NCI-H82 treated with DMSO at 0.1 percent for 48 hours (cell line): ENCODE measurements at regions not wholly inside any gene's neighbourhood (a gene's known extent, or its start where the extent isn't known, plus 50 kb on each side); places are given as distances from the start of the nearest gene placed in this dataset.

Experiments
- DNase-seq: peaks from one replicate; lab custom pipeline; 2025; ENCODE audit not compliant: unreplicated experiment; lab: John Stamatoyannopoulos, UW

DNA sequence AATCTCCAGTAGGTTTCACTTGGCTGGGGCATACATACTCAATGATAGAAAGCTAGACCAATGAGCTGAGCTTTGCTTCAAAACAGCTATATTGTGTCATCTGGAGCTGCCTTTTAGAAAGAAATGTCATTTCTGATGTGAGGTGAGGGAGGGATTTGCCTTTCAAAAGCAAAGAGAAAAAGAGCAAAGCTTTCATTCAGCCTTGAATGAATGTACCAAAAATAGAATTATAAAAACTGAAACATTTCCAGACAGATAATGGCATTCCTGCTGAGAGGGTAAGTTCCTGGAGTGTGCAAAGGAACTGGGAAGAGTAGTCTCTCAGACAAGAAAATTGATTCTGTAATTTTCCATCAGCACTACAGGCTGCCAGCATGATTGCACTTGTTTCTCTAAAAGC, 710.0 kb downstream of the LRFN5 start:
- no peak for DNase-seq

DNA sequence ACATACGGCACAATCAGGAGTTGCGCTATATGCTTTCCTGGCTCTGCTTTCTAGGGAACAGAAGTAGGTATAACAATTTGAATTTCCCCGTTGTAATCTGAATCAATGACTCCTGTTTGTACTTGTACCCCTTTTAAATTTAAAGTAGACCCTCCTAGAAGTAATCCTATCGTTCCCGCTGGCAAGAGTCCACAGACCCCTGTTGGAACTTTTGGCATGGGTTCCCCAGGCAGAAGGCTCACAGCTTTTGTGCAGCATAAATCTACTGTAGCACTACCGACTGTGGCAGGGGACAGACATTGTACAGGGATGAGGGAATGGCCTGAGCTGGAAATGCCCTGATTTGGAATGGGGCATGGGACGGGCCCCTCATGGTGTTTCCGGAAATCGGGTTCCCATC, 705.2 kb downstream of the LRFN5 start:
- DNase-seq, result no peak

DNA sequence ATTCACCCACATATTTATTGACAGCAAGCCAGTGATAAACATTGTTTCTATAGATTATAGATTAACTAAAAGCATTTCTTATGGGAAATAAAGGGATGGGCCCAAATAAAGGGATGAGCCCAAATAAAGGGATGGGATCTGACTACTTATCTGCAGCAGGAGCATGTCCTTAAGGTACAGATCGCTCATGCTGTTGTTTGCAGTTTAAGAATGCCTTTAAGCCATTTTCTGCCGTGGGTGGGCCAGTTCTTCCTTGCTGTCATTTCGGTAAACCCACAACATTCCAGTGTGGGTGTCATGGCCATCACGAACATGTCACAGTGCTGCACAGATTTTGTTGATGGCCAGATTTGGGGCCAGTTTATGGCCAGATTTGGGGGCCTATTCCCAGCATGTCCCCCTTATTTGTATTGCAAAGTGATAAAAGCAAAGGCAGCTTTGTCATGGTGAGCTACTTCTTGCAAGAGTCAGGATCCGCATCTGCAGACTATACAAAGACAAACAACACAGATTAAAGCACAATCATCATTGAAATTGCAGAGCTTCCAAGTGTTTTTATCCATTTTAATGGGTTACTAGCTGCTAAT, 700.7 kb downstream of the LRFN5 start:
- no peak for DNase-seq

DNA sequence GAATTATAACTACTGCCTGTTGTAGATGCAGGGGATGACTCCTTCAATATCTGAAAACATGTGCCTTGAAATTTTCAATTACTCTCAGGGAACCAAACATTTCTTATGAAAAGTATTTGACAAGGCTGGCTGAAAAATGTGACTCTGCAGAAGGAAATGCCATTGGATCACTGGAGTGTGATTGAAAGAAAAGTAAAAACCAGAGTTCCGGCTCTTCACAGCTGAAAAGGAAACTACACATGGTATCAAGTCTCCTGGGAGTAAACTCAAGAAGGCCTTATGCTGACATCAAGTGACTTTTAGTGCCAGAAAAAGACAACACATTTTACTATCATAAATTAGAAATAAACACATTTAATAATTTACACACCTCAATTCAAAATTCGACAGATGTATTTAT, 693.0 kb downstream of the LRFN5 start:
- no peak for DNase-seq

DNA sequence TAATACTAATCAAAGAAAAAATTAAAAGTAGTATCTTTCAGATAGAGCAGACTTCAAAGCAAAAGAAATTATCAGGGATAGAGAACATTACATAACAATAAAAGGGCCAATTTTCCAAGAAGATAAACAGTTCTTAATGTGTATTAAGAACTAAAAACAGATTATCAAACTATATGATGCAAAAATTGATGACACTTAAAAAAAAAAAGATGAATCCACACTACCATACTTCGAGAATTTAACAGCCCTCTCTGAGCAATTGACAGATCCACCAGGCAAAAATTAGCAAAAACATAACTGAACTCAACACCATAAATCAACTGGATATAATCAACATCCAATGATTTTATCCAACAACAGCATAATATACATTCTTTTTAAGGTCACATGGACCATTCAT, 686.5 kb downstream of the LRFN5 start:
- no peak for DNase-seq

DNA sequence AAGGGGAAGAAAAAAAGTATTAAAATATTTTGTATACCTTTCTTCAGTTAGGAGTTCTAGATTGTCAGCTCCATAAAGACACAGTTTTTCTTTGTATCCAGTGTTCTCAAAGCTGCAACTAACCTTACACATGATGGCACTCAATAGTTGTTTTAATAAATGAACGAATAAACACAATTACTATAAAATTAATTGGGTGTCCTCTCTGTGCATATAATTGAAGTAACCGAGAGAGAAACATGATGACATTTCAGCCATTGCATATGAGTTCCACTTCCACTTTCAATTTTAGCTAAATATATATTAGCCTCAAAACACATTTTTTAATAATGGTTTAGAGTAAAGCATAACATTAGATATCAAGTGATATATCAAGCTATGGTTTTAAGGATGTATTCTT, 671.2 kb downstream of the LRFN5 start:
- DNase-seq, result no peak

DNA sequence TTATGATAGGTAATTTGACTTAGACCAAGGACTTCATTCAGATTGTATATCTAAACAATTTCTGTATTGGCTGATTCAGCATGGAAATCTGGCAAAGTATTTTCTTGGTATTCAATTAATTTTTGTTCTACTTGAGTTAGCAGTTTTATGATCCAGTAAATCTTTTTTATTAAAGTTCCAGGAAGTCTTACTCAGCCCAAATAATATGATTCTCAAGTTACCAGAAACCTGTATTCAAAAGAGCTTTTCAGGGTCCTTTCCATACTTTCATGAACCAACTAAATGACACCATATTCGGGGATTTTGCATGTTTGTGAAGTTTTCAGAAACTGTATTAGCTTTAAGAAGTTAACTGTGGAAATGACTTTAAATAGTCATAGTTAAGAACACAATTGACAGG, 662.6 kb downstream of the LRFN5 start:
- no peak for DNase-seq

DNA sequence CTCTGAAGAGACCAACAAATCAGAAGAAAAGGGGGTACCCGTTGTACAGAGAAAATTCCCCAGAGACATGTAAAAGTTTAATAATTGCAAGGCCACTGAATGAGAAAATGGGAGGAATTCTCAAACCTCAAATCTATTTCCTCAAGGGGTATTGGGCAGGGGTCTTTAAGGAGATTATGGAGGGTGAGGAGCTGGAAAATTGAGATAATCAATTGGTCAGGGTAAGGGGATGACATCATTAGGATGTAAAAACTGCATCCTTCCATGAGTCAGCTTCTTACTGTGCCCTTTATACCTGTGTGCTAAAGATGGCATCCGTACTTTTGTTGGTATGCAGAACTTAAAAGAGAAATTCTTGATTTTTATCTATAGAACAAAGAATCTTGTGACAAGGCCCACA, 641.5 kb downstream of the LRFN5 start:
- DNase-seq, result no peak

DNA sequence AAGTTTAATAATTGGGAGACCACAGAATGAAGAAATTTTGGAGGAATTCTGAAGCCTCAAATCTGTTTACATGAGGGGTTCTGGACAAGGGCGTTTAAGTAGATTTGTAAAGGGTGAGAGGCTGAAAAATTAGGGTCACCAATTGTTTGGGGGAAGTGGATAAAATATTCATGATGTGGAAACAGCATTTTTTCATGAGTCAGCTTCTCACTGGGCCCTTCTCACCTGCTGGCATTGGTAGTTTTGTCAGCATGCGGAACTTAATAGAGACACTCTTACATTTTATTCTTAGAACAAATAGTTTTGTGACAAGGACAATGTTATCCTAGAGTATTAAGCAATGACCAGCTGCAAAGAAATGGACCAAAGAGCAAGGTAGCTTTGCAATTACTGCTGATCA, 634.4 kb downstream of the LRFN5 start:
- DNase-seq, result no peak

DNA sequence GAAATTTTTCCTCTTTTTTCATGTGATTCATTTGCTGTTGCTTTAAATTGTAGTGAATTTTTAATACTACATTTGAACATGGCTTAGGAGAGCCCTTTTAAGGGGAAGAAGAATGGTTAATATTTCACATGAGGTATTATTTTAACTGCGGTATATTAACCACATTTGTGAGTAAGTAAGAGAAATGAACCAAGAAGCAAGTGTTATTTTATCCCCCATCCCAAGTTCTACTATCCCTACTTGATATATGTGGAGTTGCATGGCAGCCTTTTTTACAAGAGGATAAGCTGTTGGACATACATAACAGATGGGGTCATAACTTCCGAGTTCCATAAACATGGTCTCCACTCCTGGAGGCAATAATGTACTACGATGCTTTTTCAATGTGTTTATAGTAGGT, 623.3 kb downstream of the LRFN5 start:
- no peak for DNase-seq

DNA sequence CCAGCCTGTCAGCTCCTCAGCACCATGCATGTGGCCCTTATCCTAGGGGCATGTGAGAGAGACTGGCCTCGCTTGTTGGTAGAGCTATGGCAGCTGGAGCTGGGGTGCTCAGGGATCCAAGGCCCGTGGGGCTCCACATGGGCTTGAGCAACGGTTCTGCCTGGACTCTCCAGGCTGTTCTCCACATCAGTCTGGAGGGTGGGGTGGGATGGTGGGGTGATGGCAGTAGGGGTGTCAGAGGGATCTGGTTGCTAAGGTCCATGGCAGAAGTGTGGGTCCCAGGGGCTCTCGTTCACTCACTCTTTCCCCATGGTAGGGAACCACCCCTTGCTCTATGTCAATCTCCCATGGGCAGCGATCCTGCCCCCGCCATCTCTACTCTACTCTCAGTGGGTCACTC, 622.6 kb downstream of the LRFN5 start:
- no peak for DNase-seq

DNA sequence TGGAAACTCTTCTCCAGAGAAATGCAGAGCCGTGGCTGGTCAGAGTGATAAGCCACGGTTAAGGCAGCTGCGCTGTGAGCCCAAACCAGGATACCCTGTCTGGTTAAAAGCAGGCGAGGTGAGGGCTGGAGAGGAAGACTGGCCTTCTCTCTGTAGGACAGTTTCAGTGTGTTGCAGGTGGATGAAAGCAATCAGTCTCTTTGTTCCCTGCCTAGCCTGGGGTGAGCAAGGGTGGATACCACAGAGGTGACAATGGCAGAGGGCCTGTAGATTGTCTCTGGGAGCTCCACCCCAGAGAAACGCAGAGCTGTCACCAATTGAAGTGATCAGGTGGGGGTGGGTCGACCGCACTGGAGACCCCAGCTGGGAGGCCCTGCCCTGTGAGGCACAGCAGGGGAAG, 621.9 kb downstream of the LRFN5 start:
- DNase-seq, result no peak

DNA sequence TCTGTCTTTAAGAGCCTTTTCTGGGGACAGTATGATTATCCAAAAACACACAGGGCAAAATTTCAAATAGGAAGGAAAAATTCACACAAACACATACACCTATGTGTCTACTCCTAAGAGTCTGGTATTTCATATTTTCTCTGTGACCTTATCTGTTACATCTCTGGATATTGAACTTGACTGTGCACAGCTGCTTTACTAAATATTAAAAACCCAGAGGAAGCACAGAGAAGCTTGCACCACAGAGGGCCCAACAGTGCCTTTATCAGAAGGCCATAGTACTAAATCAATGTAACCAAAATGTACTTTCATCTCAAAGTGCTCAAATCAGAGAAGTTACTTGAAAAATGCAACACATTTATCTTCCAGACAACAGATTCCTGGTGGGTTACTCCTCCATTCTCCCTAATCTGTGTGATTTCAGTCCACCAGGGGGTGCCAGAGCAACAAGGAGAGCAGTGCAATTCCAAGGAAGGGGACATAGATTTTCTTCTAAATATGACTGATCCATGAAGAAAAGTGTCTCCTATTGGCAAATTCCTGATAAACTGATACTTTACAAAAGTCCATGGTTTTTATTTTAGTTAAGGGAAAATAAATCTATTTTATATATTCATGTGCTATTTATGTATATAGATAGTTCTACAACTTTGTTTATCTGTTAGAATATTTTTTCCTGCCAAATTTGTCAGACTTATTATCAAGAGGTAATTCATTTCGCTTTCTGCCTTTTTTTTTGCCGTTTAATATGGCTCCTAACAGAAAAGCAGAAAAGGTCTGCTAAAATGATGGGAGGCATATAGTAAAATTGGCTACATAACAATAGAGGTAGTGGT, 617.6 kb downstream of the LRFN5 start:
- peak; percentile 4 for DNase-seq

DNA sequence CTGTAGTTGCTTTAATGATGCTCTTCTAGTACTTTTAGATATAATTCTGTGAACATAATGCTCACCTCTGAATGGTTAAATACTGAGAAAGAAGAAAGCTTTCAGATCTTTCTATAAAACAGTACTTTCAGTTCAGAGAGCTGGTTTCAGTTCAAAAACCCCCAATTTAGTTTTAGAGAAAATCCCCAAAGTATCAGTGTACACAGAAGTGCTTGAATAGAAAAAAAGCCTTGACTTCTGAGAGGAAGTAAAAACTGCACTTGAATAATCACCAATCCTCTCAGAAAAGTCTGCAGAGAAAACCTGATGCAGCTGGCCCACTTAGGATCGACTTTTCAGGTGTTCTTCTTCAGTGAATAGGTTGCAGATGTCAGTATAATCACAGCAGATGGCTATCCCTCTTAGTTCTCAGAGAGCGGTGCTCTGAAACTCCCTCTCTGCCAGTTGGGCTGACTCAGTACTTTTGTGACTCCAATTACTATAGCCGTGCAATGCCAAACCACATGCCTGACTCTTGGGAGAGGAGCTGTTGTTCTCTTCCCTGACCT, 616.3 kb downstream of the LRFN5 start:
- DNase-seq, result peak; percentile 32

DNA sequence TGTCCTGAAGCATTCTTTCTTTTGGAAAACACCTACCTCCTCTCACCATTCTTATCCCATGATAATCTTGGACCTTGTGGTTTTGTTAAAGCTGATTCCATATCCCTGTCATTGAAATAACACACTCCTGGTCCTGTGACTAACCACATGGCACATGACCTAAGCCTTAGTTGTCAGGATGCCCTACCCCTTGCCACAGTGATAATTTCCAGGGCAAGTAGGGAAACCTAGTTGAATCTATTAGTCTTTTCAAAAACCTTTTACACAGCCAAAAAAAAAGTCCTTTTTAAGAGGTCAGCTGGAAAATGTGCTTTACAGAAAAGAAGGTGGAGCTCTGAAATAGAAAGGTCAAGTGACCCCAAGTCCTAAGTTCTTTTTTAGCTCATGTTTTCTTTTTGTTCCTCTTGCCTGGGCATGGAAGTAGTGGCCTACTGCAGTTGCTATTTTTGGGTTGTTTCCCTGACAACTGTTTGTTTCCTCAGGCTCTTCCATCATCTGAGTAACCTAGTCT, 608.4 kb downstream of the LRFN5 start:
- no peak for DNase-seq

DNA sequence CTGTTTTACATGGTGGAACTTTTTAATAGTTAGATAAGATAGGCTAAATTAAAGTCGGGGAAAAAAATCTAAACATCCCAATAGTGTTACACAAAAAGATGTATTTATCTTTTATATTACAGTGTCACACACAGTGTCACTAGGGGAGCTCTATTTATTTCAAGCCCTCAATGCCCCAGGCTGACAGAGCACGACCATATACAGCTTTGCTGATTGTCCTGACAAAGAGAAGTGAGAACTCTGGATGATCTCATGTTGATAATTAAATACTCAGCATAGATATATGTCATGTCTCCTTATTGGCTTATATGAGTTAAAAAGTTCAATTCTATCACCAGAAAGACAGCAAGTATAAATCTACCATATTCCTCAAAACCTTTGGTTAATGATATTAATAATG, 594.3 kb downstream of the LRFN5 start:
- DNase-seq, result no peak

DNA sequence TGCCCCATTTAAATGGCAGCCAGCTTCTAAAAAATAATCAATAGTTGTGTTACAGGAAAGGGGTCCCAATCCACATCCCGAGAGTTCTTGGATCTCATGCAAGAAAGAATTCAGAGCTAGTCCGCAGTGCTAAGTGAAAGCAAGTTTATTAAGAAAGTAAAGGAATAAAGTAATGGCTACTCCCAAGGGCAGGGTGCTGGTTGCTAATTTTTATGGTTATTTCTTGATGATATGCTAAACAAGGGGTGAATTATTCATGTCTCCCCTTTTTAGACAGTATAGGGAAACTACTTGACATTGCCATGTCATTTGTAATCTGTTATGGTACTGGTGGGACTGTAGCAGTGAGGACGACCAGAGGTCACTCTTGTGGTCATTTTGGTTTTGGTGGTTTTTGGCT, 591.3 kb downstream of the LRFN5 start:
- DNase-seq, result no peak

DNA sequence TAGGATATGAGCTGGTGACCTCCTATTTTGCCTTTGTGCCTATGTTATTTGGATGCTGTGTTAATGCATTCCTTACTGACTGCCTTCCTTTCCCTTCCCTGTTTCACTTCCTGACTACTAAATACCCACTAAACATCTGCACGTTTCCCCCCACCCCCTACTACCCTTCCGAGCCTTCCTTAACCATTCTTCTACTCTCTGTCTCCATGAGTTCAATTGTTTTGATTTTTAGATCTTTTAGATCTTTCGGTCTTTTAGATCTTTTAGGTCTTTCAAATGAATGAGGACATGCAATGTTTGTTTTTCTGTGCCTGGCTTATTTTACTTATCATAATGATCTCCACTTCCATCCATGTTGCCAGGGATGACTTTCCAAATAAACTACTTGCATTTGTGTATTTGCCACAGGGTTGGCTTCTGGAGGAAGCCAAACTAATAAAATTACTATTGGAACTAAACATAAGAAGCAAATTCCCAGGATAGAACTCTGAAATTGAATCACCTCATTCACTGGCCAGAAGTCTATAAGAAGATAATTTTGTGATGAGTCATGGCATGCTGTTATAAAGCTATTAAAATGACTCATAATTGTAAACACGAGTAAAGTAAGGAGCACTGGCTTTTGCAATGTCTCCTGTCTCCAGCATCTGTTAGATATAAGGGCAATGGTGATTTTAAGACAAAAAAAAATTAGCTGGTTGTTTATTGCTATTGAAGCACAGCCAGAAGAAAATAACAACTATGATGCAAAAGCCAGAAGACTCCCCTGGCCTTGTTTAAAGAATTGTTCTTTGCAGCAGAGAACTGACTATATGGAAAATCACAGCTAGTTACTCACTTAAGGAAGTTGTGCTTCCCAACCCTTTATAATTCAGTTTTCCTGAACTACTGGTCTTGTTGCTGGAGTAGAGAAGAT, 586.3 kb downstream of the LRFN5 start:
- DNase-seq, result no peak

DNA sequence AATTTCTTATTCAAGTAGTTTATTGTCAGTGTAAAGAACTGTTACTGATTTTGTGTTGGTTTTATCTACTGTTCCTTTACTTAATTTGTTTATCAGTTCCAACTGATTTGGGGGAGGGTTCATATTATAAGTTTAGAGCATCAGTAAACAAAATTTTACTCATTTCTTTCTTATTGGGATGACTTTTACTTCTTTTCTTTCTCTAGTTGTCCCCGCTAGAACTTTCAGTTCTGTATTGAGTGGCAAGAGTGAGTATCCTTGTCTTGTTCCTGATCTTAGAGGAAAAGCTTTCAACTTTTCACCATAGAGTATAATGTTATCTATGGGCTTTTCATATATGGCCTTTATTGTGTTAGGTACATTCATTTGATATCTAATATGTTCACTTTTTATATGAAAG, 584.1 kb downstream of the LRFN5 start:
- DNase-seq, result no peak

DNA sequence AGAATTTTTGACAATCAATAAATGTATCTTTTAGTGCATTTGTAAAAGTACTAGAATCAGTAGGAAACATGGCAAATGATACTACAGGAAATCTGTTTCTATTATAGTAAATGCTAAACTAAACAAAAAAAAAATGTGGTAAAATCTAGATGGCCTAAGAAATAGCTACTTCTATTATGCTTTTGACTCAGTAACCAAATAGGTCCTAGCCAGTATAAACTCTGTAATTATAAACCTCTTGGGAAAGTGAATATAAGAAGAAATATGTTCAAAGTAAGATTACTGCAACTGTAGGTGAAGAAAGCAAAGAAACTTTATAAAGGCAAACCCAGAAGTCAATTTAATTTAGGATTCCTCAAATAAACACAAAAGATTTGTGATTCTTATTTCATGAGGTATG, 581.2 kb downstream of the LRFN5 start:
- DNase-seq, result no peak

DNA sequence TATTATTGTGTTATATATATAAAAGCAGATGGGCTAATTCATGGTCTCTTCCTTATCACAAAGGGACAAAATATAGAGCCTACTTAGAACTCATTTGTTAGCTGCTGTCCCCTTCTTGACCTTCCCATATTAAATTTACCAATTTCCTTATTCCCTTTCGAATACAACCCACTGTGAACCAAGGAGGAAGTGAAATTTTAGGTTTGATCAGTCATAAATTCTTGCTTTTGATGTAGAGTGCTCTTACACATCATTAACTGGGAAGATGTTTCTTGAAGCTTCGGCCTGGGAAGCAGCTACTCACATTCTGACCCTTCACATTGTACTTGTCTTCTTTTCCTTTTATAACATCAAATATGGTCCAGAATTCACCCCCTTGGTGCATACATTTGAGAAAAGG, 579.0 kb downstream of the LRFN5 start:
- no peak for DNase-seq
